ENCODE measurements at regions not wholly inside any gene's neighbourhood (a gene's known extent, or its start where the extent isn't known, plus 50 kb on each side); places are given as distances from the start of the nearest gene placed in this dataset.

DNA sequence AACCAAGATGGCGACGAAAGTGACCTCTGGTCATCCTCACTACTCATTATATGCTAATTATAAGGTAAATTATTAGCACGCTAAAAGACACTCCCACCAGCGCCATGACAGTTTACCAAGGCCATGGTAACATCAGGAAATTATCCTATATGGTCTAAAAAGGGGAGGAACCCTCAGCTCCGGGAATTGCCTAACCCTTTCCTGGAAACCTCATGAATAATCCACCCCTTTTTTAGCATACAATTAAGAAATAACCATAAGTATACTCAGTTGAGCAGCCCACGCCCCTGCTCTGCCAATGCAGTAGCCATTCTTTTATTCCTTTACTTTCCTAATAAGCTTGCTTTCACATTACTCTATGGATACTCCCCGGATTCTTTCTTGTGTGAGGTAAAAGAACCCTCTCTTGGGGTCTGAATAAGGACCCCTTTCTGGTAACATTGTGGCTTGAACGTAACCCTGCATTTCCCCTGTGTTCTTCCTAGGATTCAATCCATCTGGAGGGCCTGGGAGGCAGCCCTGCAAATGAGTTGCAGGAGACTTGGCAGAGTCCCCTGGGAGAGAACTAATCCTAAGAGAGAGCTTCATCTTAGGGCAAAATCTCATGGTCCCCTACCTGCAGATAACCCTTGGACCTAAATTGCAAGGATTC, 225.6 kb upstream of the JARID2 start:
- no peaks in the 10 kb centered on the region for H3K36me3 ChIP-seq (ENCODE audit: control insufficient read depth in 2 of 2, insufficient read depth in 2 of 2, low read length in 1 of 2)
- POLR2A ChIA-PET, result no interaction called here
- no peak overlapping the region for H2AFZ ChIP-seq (ENCODE audit: control insufficient read depth, low read depth, low read length)
- SMC1A ChIA-PET (ENCODE audit: uncharacterized antibody, unreplicated experiment), result interaction anchor here (0.6 to 1.6 kb wide), 3 partner anchors 11 to 25 kb away, joined by 3 read pairs; no protein-coding TSS in a partner anchor
- no peak overlapping the region for H3K27ac ChIP-seq (ENCODE audit: control insufficient read depth, insufficient read depth)
- H3K4me3 ChIP-seq, result no peak overlapping the region
- no peak for DNase-seq (ENCODE audit: low read depth, low spot score)
- BruUV-seq (replicated peaks), result no TSS peak
- H3K9me3 ChIP-seq (replicated peaks; ENCODE audit: control insufficient read depth, insufficient read depth, low read length), result no peaks in the 10 kb centered on the region
- TF ChIP-seq KAT2A (conservative IDR thresholded peaks at IDR 0.05; ENCODE audit: control insufficient read depth, low read depth, low read length), result no peak
- TF ChIP-seq ZNF622 (IDR thresholded peaks at IDR 0.05), result no peak
- TF ChIP-seq CHD1 (IDR thresholded peaks at IDR 0.05; ENCODE audit: low read depth, low read length), result no peak
- no peak for TF ChIP-seq CHD4 (IDR thresholded peaks at IDR 0.05)
- TF ChIP-seq RCOR1 (conservative IDR thresholded peaks at IDR 0.05; ENCODE audit: low read depth, low read length), result no peak
- TF ChIP-seq TCF7 (IDR thresholded peaks at IDR 0.05; ENCODE audit: borderline replicate concordance), result no peak
- TF ChIP-seq, protein P1, sequence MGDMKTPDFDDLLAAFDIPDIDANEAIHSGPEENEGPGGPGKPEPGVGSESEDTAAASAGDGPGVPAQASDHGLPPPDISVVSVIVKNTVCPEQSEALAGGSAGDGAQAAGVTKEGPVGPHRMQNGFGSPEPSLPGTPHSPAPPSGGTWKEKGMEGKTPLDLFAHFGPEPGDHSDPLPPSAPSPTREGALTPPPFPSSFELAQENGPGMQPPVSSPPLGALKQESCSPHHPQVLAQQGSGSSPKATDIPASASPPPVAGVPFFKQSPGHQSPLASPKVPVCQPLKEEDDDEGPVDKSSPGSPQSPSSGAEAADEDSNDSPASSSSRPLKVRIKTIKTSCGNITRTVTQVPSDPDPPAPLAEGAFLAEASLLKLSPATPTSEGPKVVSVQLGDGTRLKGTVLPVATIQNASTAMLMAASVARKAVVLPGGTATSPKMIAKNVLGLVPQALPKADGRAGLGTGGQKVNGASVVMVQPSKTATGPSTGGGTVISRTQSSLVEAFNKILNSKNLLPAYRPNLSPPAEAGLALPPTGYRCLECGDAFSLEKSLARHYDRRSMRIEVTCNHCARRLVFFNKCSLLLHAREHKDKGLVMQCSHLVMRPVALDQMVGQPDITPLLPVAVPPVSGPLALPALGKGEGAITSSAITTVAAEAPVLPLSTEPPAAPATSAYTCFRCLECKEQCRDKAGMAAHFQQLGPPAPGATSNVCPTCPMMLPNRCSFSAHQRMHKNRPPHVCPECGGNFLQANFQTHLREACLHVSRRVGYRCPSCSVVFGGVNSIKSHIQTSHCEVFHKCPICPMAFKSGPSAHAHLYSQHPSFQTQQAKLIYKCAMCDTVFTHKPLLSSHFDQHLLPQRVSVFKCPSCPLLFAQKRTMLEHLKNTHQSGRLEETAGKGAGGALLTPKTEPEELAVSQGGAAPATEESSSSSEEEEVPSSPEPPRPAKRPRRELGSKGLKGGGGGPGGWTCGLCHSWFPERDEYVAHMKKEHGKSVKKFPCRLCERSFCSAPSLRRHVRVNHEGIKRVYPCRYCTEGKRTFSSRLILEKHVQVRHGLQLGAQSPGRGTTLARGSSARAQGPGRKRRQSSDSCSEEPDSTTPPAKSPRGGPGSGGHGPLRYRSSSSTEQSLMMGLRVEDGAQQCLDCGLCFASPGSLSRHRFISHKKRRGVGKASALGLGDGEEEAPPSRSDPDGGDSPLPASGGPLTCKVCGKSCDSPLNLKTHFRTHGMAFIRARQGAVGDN (IDR thresholded peaks at IDR 0.05), result no peak
- TF ChIP-seq TCF3 (IDR thresholded peaks at IDR 0.05; ENCODE audit: borderline replicate concordance, insufficient read depth, low read depth, low read length), result no peak
- TF ChIP-seq SMAD5 (IDR thresholded peaks at IDR 0.05; ENCODE audit: low read depth), result no peak
- no peak for TF ChIP-seq ZNF217 (IDR thresholded peaks at IDR 0.05)
- no peak for TF ChIP-seq EGR1 (IDR thresholded peaks at IDR 0.05; ENCODE audit: borderline replicate concordance in 1 of 2, low read depth in 2 of 2, low read length in 2 of 2)
- TF ChIP-seq ETV6 (conservative IDR thresholded peaks at IDR 0.05 in 1 of 2, IDR thresholded peaks at IDR 0.05 in 1 of 2; ENCODE audit: borderline replicate concordance in 1 of 2, low read depth in 1 of 2), result no peak
- no peak for TF ChIP-seq BRCA1 (IDR thresholded peaks at IDR 0.05; ENCODE audit: low read depth, low read length)
- TF ChIP-seq RELA (IDR thresholded peaks at IDR 0.05; ENCODE audit: borderline replicate concordance, partially characterized antibody), result no peak
- no peaks in the 10 kb centered on the region for H3K79me2 ChIP-seq (ENCODE audit: control insufficient read depth, insufficient read depth, low read length)
- intact Hi-C loops (cut with micrococcal nuclease; ENCODE audit: unreplicated experiment), result no loop called here
- RAD21 ChIA-PET (ENCODE audit: unreplicated experiment), result no interaction called here
- no peak for FAIRE-seq
- H3K4me2 ChIP-seq (ENCODE audit: control insufficient read depth, insufficient read depth), result no peak overlapping the region
- 89% methylated on average over 8 of the region's 8 CpGs for WGBS (ENCODE audit: insufficient coverage, insufficient replicate concordance, low lambda C conversion rate, missing lambda C conversion rate)
- in situ Hi-C loops (cut with MboI), result no loop called here
- peaks cover 12% of the 10 kb centered on the region for H3K4me1 ChIP-seq (ENCODE audit: control insufficient read depth, insufficient read depth, low read length)
- no peak for ATAC-seq
- no peaks in the 10 kb centered on the region for H4K20me1 ChIP-seq (ENCODE audit: control insufficient read depth, insufficient read depth)
- H3K27me3 ChIP-seq (replicated peaks in 1 of 2; ENCODE audit: control insufficient read depth in 2 of 2, insufficient read depth in 2 of 2, low read length in 1 of 2), result no peaks in the 10 kb centered on the region
- no peak overlapping the region for H3K9ac ChIP-seq (ENCODE audit: control insufficient read depth, insufficient read depth, low read length)
- CTCF ChIA-PET, result no interaction called here

Measured in GM12878 (cell line).